Nephron progenitor cell (in vitro differentiated cells): ENCODE measurements at regions not wholly inside any gene's neighbourhood (a gene's known extent, or its start where the extent isn't known, plus 50 kb on each side); places are given as distances from the start of the nearest gene placed in this dataset.

Experiments
- DNase-seq: peaks from one replicate; pipeline ENCODE4 v3.0.0; 2021
- H3K27ac Mint-ChIP-seq: 2 replicates; pipeline ENCODE4 v1.8.0; 2021; ENCODE audit warnings: mild to moderate bottlenecking, moderate library complexity, mixed read lengths
- H3K27me3 Mint-ChIP-seq: 2 replicates; pipeline ENCODE4 v1.8.0; 2021; ENCODE audit warnings: mild to moderate bottlenecking, low read depth, mixed read lengths; ENCODE audit not compliant: poor library complexity
- H3K36me3 Mint-ChIP-seq: 2 replicates; pipeline ENCODE4 v1.8.0; 2021; ENCODE audit warnings: low read depth, mixed read lengths
- H3K4me1 Mint-ChIP-seq: 2 replicates; pipeline ENCODE4 v1.8.0; 2021; ENCODE audit warnings: mixed read lengths
- H3K4me3 Mint-ChIP-seq: 2 replicates; pipeline ENCODE4 v1.8.0; 2021; ENCODE audit warnings: mild to moderate bottlenecking, moderate library complexity, mixed read lengths
- H3K9me3 Mint-ChIP-seq: 2 replicates; pipeline ENCODE4 v1.8.0; 2021; ENCODE audit warnings: mild to moderate bottlenecking, moderate library complexity, mixed read lengths
- TF ChIP-seq, protein P1 (sequence below): fragments of 200-600 bp; sonication (generic); IDR thresholded peaks from 2 replicates; pipeline ENCODE4 v1.5.0; 2021; ENCODE audit warnings: antibody characterized with exemption

DNA sequence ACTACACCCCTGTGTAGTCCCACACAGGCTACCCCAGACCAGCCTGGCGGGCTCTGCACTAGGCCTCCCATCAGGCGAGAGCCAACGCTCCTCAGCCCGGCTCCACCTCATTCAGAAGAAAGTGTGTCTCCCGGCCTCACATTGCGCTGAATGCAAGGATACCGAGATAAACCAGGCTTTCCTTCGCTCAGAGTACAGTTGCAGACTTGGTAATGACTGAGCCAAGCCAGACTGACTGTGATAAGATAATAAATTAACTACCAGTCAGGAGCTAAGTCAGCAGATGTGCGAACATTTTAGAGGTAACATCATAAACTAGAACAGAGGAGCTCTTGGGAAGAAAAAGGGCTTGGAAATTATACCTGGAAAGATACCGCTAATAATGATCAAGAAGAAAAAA is 397.6 kb downstream of the TRIML1 start:
- DNase-seq, result no peak
- H3K27me3 Mint-ChIP-seq, result no peaks in the 10 kb centered on the region
- no peak overlapping the region for H3K27ac Mint-ChIP-seq
- no peaks in the 10 kb centered on the region for H3K4me1 Mint-ChIP-seq
- H3K4me3 Mint-ChIP-seq, result no peak overlapping the region
- H3K36me3 Mint-ChIP-seq, result no peaks in the 10 kb centered on the region
- peaks cover 9% of the 10 kb centered on the region for H3K9me3 Mint-ChIP-seq
- TF ChIP-seq, protein P1, sequence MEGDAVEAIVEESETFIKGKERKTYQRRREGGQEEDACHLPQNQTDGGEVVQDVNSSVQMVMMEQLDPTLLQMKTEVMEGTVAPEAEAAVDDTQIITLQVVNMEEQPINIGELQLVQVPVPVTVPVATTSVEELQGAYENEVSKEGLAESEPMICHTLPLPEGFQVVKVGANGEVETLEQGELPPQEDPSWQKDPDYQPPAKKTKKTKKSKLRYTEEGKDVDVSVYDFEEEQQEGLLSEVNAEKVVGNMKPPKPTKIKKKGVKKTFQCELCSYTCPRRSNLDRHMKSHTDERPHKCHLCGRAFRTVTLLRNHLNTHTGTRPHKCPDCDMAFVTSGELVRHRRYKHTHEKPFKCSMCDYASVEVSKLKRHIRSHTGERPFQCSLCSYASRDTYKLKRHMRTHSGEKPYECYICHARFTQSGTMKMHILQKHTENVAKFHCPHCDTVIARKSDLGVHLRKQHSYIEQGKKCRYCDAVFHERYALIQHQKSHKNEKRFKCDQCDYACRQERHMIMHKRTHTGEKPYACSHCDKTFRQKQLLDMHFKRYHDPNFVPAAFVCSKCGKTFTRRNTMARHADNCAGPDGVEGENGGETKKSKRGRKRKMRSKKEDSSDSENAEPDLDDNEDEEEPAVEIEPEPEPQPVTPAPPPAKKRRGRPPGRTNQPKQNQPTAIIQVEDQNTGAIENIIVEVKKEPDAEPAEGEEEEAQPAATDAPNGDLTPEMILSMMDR, result no peak

DNA sequence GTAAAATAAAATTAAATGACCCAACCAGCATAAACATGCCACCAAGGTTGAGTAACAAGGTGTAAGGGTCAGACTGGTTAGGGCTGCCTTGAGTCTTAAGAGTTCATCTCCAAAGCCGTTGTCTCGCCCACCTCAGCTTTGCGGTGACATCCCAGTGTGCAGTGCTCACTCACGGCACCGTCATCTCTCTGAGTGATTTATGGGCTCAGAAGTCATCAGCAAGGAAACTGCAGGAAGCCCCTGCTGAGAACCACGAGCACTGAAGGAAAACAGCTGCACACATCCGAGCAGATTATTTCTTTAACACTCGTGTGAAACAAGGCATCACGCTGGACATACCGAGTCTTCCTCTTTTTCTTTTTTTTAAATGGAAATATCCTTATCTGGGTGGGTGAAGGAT is 411.1 kb downstream of the TRIML1 start:
- no peak overlapping the region for H3K4me3 Mint-ChIP-seq
- peak; percentile 9 for DNase-seq
- H3K36me3 Mint-ChIP-seq, result no peaks in the 10 kb centered on the region
- peaks cover 5% of the 10 kb centered on the region for H3K4me1 Mint-ChIP-seq
- H3K27me3 Mint-ChIP-seq, result no peaks in the 10 kb centered on the region
- TF ChIP-seq, protein P1, result no peak
- H3K27ac Mint-ChIP-seq, result no peak overlapping the region
- no peaks in the 10 kb centered on the region for H3K9me3 Mint-ChIP-seq

DNA sequence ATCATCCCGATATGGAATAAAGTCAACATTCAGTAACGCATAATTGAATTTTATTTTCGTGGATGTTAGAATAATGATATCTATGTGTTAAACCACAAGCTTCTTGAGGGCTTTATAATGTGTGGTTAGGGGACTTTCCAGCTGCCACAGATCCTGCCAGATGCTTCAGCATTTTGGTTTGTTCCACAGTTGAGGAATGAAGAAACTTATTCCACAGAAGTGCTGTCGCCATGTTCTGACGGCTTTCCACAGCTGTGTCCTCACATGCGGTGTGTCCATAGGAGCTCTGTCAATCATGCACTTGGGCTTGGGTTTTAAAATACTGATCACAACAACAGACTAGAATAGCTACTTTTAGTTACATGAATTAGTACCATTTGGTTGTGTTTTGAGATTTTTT is 411.9 kb downstream of the TRIML1 start:
- peaks cover 5% of the 10 kb centered on the region for H3K4me1 Mint-ChIP-seq
- no peak overlapping the region for H3K27ac Mint-ChIP-seq
- no peak overlapping the region for H3K4me3 Mint-ChIP-seq
- no peaks in the 10 kb centered on the region for H3K9me3 Mint-ChIP-seq
- no peaks in the 10 kb centered on the region for H3K27me3 Mint-ChIP-seq
- H3K36me3 Mint-ChIP-seq, result no peaks in the 10 kb centered on the region
- DNase-seq, result no peak
- TF ChIP-seq, protein P1, result no peak

DNA sequence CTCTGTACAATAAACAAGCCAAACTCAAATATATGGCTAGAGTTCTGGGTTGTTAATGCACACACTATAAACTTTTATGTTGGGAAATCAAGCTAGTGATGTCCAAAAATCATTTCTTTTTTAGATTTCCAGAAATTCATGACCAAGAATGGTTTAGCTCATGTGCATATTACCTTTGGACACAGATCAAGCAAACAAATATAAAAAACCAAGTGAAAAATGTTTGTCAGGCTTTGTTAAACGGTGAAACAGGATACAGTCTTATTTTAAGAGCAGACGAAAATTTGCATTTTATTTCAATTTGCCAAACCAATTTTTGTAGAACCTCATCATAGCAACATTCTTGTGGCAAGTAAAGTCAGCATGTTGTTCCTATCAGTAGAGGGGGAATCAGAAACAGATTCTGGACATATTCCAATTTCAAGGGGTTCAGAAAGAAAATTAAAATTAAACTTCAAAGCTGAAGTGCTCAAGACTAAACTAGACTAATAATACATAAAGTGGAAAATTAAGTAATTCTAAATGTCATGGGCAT is 413.6 kb downstream of the TRIML1 start:
- no peaks in the 10 kb centered on the region for H3K36me3 Mint-ChIP-seq
- DNase-seq, result no peak
- no peak overlapping the region for H3K4me3 Mint-ChIP-seq
- TF ChIP-seq, protein P1, result no peak
- no peaks in the 10 kb centered on the region for H3K27me3 Mint-ChIP-seq
- H3K4me1 Mint-ChIP-seq, result peaks cover 5% of the 10 kb centered on the region
- no peak overlapping the region for H3K27ac Mint-ChIP-seq
- no peaks in the 10 kb centered on the region for H3K9me3 Mint-ChIP-seq

DNA sequence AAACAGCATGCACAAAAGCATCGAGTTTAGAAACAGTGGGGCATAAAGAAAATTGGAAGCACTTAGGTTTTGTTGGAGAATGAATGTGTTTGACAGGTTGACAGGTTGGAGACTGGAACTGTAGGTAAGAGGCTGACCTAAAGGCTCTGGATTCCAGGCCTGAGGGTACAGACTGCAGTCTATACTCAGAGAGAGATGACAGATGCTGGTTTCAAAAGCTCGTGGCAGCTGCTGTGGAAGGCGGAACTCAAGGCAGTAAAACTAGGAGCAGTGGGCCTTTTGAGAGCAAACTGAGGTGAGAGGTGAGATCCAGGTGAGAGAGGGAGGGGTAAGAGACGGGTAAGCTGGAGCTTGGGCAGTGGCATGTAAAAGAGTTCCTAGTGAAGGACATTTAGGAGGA is 415.2 kb downstream of the TRIML1 start:
- no peak for DNase-seq
- Mint-ChIP-seq H3K27ac (no peak overlapping the region), H3K27me3 (no peaks in the 10 kb centered on the region), H3K4me3 (no peak overlapping the region), H3K9me3 (no peaks in the 10 kb centered on the region), H3K36me3 (no peaks in the 10 kb centered on the region), H3K4me1 (peaks cover 5% of the 10 kb centered on the region)
- TF ChIP-seq, protein P1, result no peak

DNA sequence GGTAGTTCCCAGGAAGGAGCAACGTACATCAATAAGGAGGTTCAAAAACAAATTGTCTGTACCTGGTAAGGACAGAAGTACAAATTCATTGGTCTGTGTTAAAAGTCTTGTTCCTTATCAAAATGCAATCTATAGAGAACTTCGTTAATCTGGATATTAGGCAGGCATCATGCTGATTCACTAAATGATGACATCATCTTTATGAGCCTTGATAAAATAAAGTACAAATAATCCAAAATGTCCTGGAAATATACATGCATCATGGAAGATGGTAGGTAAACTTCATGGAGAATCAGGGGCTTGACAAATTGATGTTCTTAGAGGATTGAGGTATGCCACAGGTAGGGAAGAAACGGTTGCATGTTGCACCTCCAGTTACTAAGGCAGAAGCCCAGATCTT is 433.9 kb downstream of the TRIML1 start:
- H3K27me3 Mint-ChIP-seq, result peaks cover 4% of the 10 kb centered on the region
- TF ChIP-seq, protein P1, result no peak

More for the DNA sequence above, 433.9 kb downstream of the TRIML1 start:
- DNase-seq, result no peak
- H3K4me3 Mint-ChIP-seq, result no peak overlapping the region
- H3K4me1 Mint-ChIP-seq, result peaks cover 5% of the 10 kb centered on the region
- no peak overlapping the region for H3K27ac Mint-ChIP-seq
- H3K36me3 Mint-ChIP-seq, result no peaks in the 10 kb centered on the region
- H3K9me3 Mint-ChIP-seq, result no peaks in the 10 kb centered on the region
